Upper lobe of left lung (tissue), 6 donors: ENCODE measurements at regions not wholly inside any gene's neighbourhood (a gene's known extent, or its start where the extent isn't known, plus 50 kb on each side); places are given as distances from the start of the nearest gene placed in this dataset.

Source experiments
- ATAC-seq, 2 donors: fragments of 200-7000 bp; cut with Tn5 transposase; one replicate each; pipeline ENCODE4 v1.9.1; 2022; ENCODE audit warnings: mild to moderate bottlenecking in 2 of 2, moderate library complexity in 2 of 2; ENCODE audit not compliant: low FRiP score in 2 of 2
- DNase-seq, 2 donors: peaks; one replicate each; pipeline ENCODE4 v3.0.0-alpha.2; 2019 to 2020
- H3K27ac ChIP-seq, 4 donors: fragments of 200-600 bp; sonication (generic); one replicate each; pipeline ENCODE4 v1.5.1; 2016 to 2019
- H3K27me3 ChIP-seq, 4 donors: fragments of 200-600 bp; sonication (generic); one replicate each; pipeline ENCODE4 v1.5.1; 2017 to 2019
- H3K36me3 ChIP-seq, 4 donors: fragments of 200-600 bp; sonication (generic); one replicate each; pipeline ENCODE4 v1.5.1; 2016 to 2019
- H3K4me1 ChIP-seq, 4 donors: fragments of 200-600 bp; sonication (generic); one replicate each; pipeline ENCODE4 v1.5.1; 2018 to 2019
- H3K4me3 ChIP-seq, 4 donors: fragments of 200-600 bp; sonication (generic); one replicate each; pipeline ENCODE4 v1.5.1; 2017 to 2019; ENCODE audit warnings: mild to moderate bottlenecking in 2 of 4, moderate library complexity in 1 of 4
- H3K9me3 ChIP-seq, 4 donors: fragments of 200-600 bp; sonication (generic); one replicate each; pipeline ENCODE4 v1.5.1; 2018 to 2019
- CTCF ChIP-seq, 6 experiments: fragments of 450-650 bp in 4 of 6; fragments of 200-600 bp in 2 of 6; sonication (generic) in 2 of 6; IDR thresholded peaks; one replicate each; pipeline ENCODE4 v1.5.1; 2016 to 2019; ENCODE audit warnings: antibody characterized with exemption in 6 of 6
- EP300 ChIP-seq, 4 donors: sonication (generic); formaldehyde crosslinking; IDR thresholded peaks; one replicate each; pipeline ENCODE4 v1.5.1; 2017; ENCODE audit warnings: antibody characterized with exemption in 4 of 4, control low read depth in 2 of 4
- POLR2A ChIP-seq, 4 donors: fragments of 450-650 bp; IDR thresholded peaks; one replicate each; pipeline ENCODE4 v1.5.1; 2016 to 2017; ENCODE audit warnings: antibody characterized with exemption in 4 of 4, mild to moderate bottlenecking in 2 of 4
- POLR2AphosphoS5 ChIP-seq, 2 donors: sonication (generic); formaldehyde crosslinking; IDR thresholded peaks; one replicate each; pipeline ENCODE4 v1.5.1; 2017; ENCODE audit warnings: antibody characterized with exemption in 2 of 2
- WGBS, 2 donors: methylation state at CpG; one replicate each; pipeline ENCODE4 v1.1.5; 2017 to 2018; 5-methylcytosine and 5-hydroxymethylcytosine counted together
- donor health status: DM: no; HTN: no; CAD: no; lungs with moderate emphysema.
- donor health status: DM: no; HTN: yes; CAD: no; lungs with severe emphysema.

- DNase-seq, result no peak
- H3K27me3 ChIP-seq, result no peaks in the 10 kb centered on the region
- no peaks in the 10 kb centered on the region for H3K9me3 ChIP-seq
- no peaks in the 10 kb centered on the region for H3K36me3 ChIP-seq
- H3K4me3 ChIP-seq, result no peak overlapping the region
- no peak overlapping the region for H3K27ac ChIP-seq
- H3K4me1 ChIP-seq, result no peaks in the 10 kb centered on the region
- no peak for TF ChIP-seq POLR2A (IDR thresholded peaks at IDR 0.05)
- TF ChIP-seq EP300 (IDR thresholded peaks at IDR 0.05), result no peak
- TF ChIP-seq CTCF (IDR thresholded peaks at IDR 0.05), result no peak
- TF ChIP-seq POLR2AphosphoS5 (IDR thresholded peaks at IDR 0.05), result no peak
- WGBS, 2 donors, result 88 to 96% methylated on average over 1 of the region's 1 CpG
- ATAC-seq, result no peak
Observed at GRCh38 chr1:187249196-187249595, 420.4 kb downstream of the PLA2G4A start.

- DNase-seq, result no peak
- WGBS, 2 donors, result 85 to 89% methylated on average over 1 of the region's 1 CpG
- no peaks in the 10 kb centered on the region for H3K4me1 ChIP-seq
- no peak for ATAC-seq
- no peak for TF ChIP-seq POLR2A (IDR thresholded peaks at IDR 0.05)
- H3K36me3 ChIP-seq, result no peaks in the 10 kb centered on the region
- H3K4me3 ChIP-seq, result no peak overlapping the region
- no peaks in the 10 kb centered on the region for H3K27me3 ChIP-seq
- no peaks in the 10 kb centered on the region for H3K9me3 ChIP-seq
- H3K27ac ChIP-seq, result no peak overlapping the region
Observed at GRCh38 chr1:187252923-187253322, 424.2 kb downstream of the PLA2G4A start.

GRCh38 chr1:187257476-187257875, 428.7 kb downstream of the PLA2G4A start:
- Histone ChIP-seq H3K4me3 (no peak overlapping the region), H3K9me3 (no peaks in the 10 kb centered on the region), H3K36me3 (no peaks in the 10 kb centered on the region), H3K27ac (no peak overlapping the region), H3K27me3 (no peaks in the 10 kb centered on the region), H3K4me1 (no peaks in the 10 kb centered on the region)
- WGBS, 2 donors, result 75 to 86% methylated on average over 3 of the region's 3 CpGs
- DNase-seq (no peak), ATAC-seq (no peak)
- TF ChIP-seq POLR2A (IDR thresholded peaks at IDR 0.05) (no peak), CTCF (IDR thresholded peaks at IDR 0.05) (no peak), EP300 (IDR thresholded peaks at IDR 0.05) (no peak), POLR2AphosphoS5 (IDR thresholded peaks at IDR 0.05) (no peak)

GRCh38 chr1:187261637-187262036, 432.9 kb downstream of the PLA2G4A start:
- H3K4me1 ChIP-seq, result no peaks in the 10 kb centered on the region
- no peak for TF ChIP-seq EP300 (IDR thresholded peaks at IDR 0.05)
- TF ChIP-seq CTCF (IDR thresholded peaks at IDR 0.05), result no peak
- TF ChIP-seq POLR2AphosphoS5 (IDR thresholded peaks at IDR 0.05), result no peak
- no peak for TF ChIP-seq POLR2A (IDR thresholded peaks at IDR 0.05)
- no peak overlapping the region for H3K27ac ChIP-seq
- no peaks in the 10 kb centered on the region for H3K9me3 ChIP-seq
- ATAC-seq, result no peak
- DNase-seq, result no peak
- no peak overlapping the region for H3K4me3 ChIP-seq
- H3K36me3 ChIP-seq, result no peaks in the 10 kb centered on the region
- 50 to 60% methylated on average over 3 of the region's 3 CpGs for WGBS, 2 donors
- no peaks in the 10 kb centered on the region for H3K27me3 ChIP-seq

GRCh38 chr1:187262731-187263130, 434.0 kb downstream of the PLA2G4A start:
- no peak for TF ChIP-seq CTCF (IDR thresholded peaks at IDR 0.05)
- no peak for TF ChIP-seq POLR2AphosphoS5 (IDR thresholded peaks at IDR 0.05)
- TF ChIP-seq EP300 (IDR thresholded peaks at IDR 0.05), result no peak
- TF ChIP-seq POLR2A (IDR thresholded peaks at IDR 0.05), result no peak
- H3K27me3 ChIP-seq, result no peaks in the 10 kb centered on the region
- H3K4me1 ChIP-seq, result no peaks in the 10 kb centered on the region
- no peaks in the 10 kb centered on the region for H3K36me3 ChIP-seq
- H3K9me3 ChIP-seq, result no peaks in the 10 kb centered on the region
- DNase-seq (no peak), ATAC-seq (no peak)
- WGBS, 2 donors, result 59 to 73% methylated on average over 2 of the region's 2 CpGs
- H3K4me3 ChIP-seq, result no peak overlapping the region
- no peak overlapping the region for H3K27ac ChIP-seq
